CD8-positive, alpha-beta memory T cell (primary cell): ENCODE measurements at regions not wholly inside any gene's neighbourhood (a gene's known extent, or its start where the extent isn't known, plus 50 kb on each side); places are given as distances from the start of the nearest gene placed in this dataset.

Source experiments
- CTCF ChIA-PET: fragments of 350-600 bp; sonication (Branson Sonifier 250); formaldehyde crosslinking; loops from one replicate; lab custom pipeline; 2021; ENCODE audit warnings: antibody characterized with exemption; lab: Charles Lee
- POLR2A ChIA-PET: fragments of 350-600 bp; sonication (Branson Sonifier 250); formaldehyde crosslinking; loops from one replicate; lab custom pipeline; 2021; ENCODE audit warnings: antibody characterized with exemption; lab: Charles Lee
- DNase-seq, 5 donors: peaks; one replicate each; pipeline versions ENCODE4 v3.0.0 to v3.0.0-alpha.2; 2020 to 2022; ENCODE audit warnings: mixed read lengths in 1 of 5
- H3K27ac ChIP-seq: one replicate; pipeline ENCODE4 v1.7.0; 2013; ENCODE audit warnings: low read depth, mild to moderate bottlenecking, low read length, moderate library complexity
- H3K27me3 ChIP-seq: 2 replicates; pipeline ENCODE4 v1.7.0; 2013; ENCODE audit warnings: low read length, mild to moderate bottlenecking; ENCODE audit not compliant: insufficient read depth, poor library complexity, severe bottlenecking
- H3K36me3 ChIP-seq: 2 replicates; pipeline ENCODE4 v1.7.0; 2013; ENCODE audit warnings: mild to moderate bottlenecking, low read length, moderate library complexity; ENCODE audit not compliant: insufficient read depth
- H3K4me1 ChIP-seq: 2 replicates; pipeline ENCODE4 v1.7.0; 2013; ENCODE audit warnings: mild to moderate bottlenecking, low read length, moderate library complexity; ENCODE audit not compliant: insufficient read depth
- H3K4me3 ChIP-seq: 2 replicates; pipeline ENCODE4 v1.7.0; 2013; ENCODE audit warnings: mild to moderate bottlenecking, low read length
- H3K9me3 ChIP-seq: 2 replicates; pipeline ENCODE4 v1.7.0; 2013; ENCODE audit warnings: mild to moderate bottlenecking, low read length
- H3K27ac Mint-ChIP-seq, 8 donors: one replicate each; pipeline ENCODE4 v1.8.0; 2020 to 2021; ENCODE audit warnings: mixed read lengths in 8 of 8, mild to moderate bottlenecking in 6 of 8, inconsistent platforms in 3 of 8, moderate library complexity in 3 of 8
- H3K27me3 Mint-ChIP-seq, 2 donors: one replicate each; pipeline ENCODE4 v1.8.0; 2020 to 2021; ENCODE audit warnings: mixed read lengths in 2 of 2, mild to moderate bottlenecking in 1 of 2, moderate library complexity in 1 of 2
- H3K36me3 Mint-ChIP-seq, 3 donors: one replicate each; pipeline ENCODE4 v1.8.0; 2020 to 2021; ENCODE audit warnings: mixed read lengths in 3 of 3, inconsistent platforms in 1 of 3, mild to moderate bottlenecking in 1 of 3
- H3K4me1 Mint-ChIP-seq, 3 donors: one replicate each; pipeline ENCODE4 v1.8.0; 2020 to 2021; ENCODE audit warnings: mixed read lengths in 3 of 3, inconsistent platforms in 1 of 3, mild to moderate bottlenecking in 1 of 3
- H3K4me3 Mint-ChIP-seq, 7 donors: one replicate each; pipeline ENCODE4 v1.8.0; 2020 to 2021; ENCODE audit warnings: mixed read lengths in 7 of 7, mild to moderate bottlenecking in 6 of 7, moderate library complexity in 4 of 7, inconsistent platforms in 2 of 7
- H3K9me3 Mint-ChIP-seq, 5 donors: one replicate each; pipeline ENCODE4 v1.8.0; 2020 to 2022; ENCODE audit warnings: mixed read lengths in 5 of 5, mild to moderate bottlenecking in 3 of 5, moderate library complexity in 2 of 5, inconsistent platforms in 1 of 5

- H3K27ac ChIP-seq: no peak overlapping the region
- no peak for DNase-seq
- Mint-ChIP-seq H3K4me1 (no peaks in the 10 kb centered on the region), H3K4me3 (no peak overlapping the region), H3K9me3 (peaks cover 5 to 18% (median 8%) of the 10 kb centered on the region in 5 donors), H3K27me3 (no peaks in the 10 kb centered on the region), H3K27ac (no peak overlapping the region), H3K36me3 (no peaks in the 10 kb centered on the region)
- H3K36me3 ChIP-seq: no peaks in the 10 kb centered on the region
- no peaks in the 10 kb centered on the region for H3K9me3 ChIP-seq
- ChIA-PET POLR2A (no interaction called here), CTCF (no interaction called here)
- no peaks in the 10 kb centered on the region for H3K27me3 ChIP-seq
- H3K4me1 ChIP-seq: no peaks in the 10 kb centered on the region
- no peak overlapping the region for H3K4me3 ChIP-seq
Observed at GRCh38 chr10:52533986-52534385, 219.9 kb downstream of the DKK1 start.

GRCh38 chr10:52539463-52539862, 225.4 kb downstream of the DKK1 start:
- Histone ChIP-seq H3K4me3 (no peak overlapping the region), H3K36me3 (no peaks in the 10 kb centered on the region), H3K27ac (no peak overlapping the region), H3K4me1 (no peaks in the 10 kb centered on the region), H3K9me3 (no peaks in the 10 kb centered on the region), H3K27me3 (no peaks in the 10 kb centered on the region)
- H3K27me3 Mint-ChIP-seq: no peaks in the 10 kb centered on the region
- CTCF ChIA-PET: no interaction called here
- no peaks in the 10 kb centered on the region for H3K4me1 Mint-ChIP-seq
- H3K4me3 Mint-ChIP-seq: no peak overlapping the region
- peak overlapping the region in 1 of 8 donors; percentile 13 for H3K27ac Mint-ChIP-seq
- DNase-seq: no peak
- no peaks in the 10 kb centered on the region for H3K36me3 Mint-ChIP-seq
- peaks cover 3 to 18% (median 9%) of the 10 kb centered on the region in 5 donors for H3K9me3 Mint-ChIP-seq
- POLR2A ChIA-PET: no interaction called here

GRCh38 chr10:52540479-52540984, 226.5 kb downstream of the DKK1 start:
- Mint-ChIP-seq H3K36me3 (no peaks in the 10 kb centered on the region), H3K27me3 (no peaks in the 10 kb centered on the region), H3K4me1 (no peaks in the 10 kb centered on the region), H3K4me3 (no peak overlapping the region), H3K9me3 (peaks cover 4 to 24% (median 9%) of the 10 kb centered on the region in 5 donors), H3K27ac (no peak overlapping the region)
- Histone ChIP-seq H3K4me1 (no peaks in the 10 kb centered on the region), H3K27ac (no peak overlapping the region), H3K9me3 (no peaks in the 10 kb centered on the region), H3K36me3 (no peaks in the 10 kb centered on the region), H3K4me3 (no peak overlapping the region), H3K27me3 (no peaks in the 10 kb centered on the region)
- ChIA-PET POLR2A (no interaction called here), CTCF (no interaction called here)
- no peak for DNase-seq

- Mint-ChIP-seq H3K27ac (peak overlapping the region in 1 of 8 donors; percentile 39), H3K4me3 (no peak overlapping the region), H3K27me3 (no peaks in the 10 kb centered on the region), H3K4me1 (no peaks in the 10 kb centered on the region), H3K36me3 (no peaks in the 10 kb centered on the region), H3K9me3 (peaks cover 6 to 24% (median 12%) of the 10 kb centered on the region in 5 donors)
- ChIA-PET CTCF (no interaction called here), POLR2A (no interaction called here)
- no peaks in the 10 kb centered on the region for H3K9me3 ChIP-seq
- no peaks in the 10 kb centered on the region for H3K27me3 ChIP-seq
- H3K4me3 ChIP-seq: no peak overlapping the region
- no peak overlapping the region for H3K27ac ChIP-seq
- H3K36me3 ChIP-seq: no peaks in the 10 kb centered on the region
- H3K4me1 ChIP-seq: no peaks in the 10 kb centered on the region
- DNase-seq: no peak
Observed at GRCh38 chr10:52541006-52541473, 227.0 kb downstream of the DKK1 start.

- POLR2A ChIA-PET: no interaction called here
- Histone ChIP-seq H3K36me3 (no peaks in the 10 kb centered on the region), H3K4me1 (no peaks in the 10 kb centered on the region), H3K9me3 (no peaks in the 10 kb centered on the region), H3K27ac (no peak overlapping the region), H3K4me3 (no peak overlapping the region), H3K27me3 (no peaks in the 10 kb centered on the region)
- no peaks in the 10 kb centered on the region for H3K27me3 Mint-ChIP-seq
- no peaks in the 10 kb centered on the region for H3K4me1 Mint-ChIP-seq
- H3K4me3 Mint-ChIP-seq: no peak overlapping the region
- H3K27ac Mint-ChIP-seq: no peak overlapping the region
- peaks cover 7 to 18% (median 16%) of the 10 kb centered on the region in 5 donors for H3K9me3 Mint-ChIP-seq
- DNase-seq: no peak
- CTCF ChIA-PET: no interaction called here
- H3K36me3 Mint-ChIP-seq: no peaks in the 10 kb centered on the region
Observed at GRCh38 chr10:52542906-52543305, 228.8 kb downstream of the DKK1 start.

GRCh38 chr10:52551046-52551445, 221.5 kb downstream of the MBL2 start:
- H3K27me3 ChIP-seq: no peaks in the 10 kb centered on the region
- H3K27me3 Mint-ChIP-seq: no peaks in the 10 kb centered on the region
- no peaks in the 10 kb centered on the region for H3K36me3 Mint-ChIP-seq
- no peaks in the 10 kb centered on the region for H3K36me3 ChIP-seq
- no peak for DNase-seq
- no peak overlapping the region for H3K27ac Mint-ChIP-seq
- CTCF ChIA-PET: no interaction called here
- POLR2A ChIA-PET: no interaction called here
- peaks cover 7 to 35% (median 7%) of the 10 kb centered on the region in 5 donors for H3K9me3 Mint-ChIP-seq
- no peaks in the 10 kb centered on the region for H3K4me1 Mint-ChIP-seq
- no peak overlapping the region for H3K27ac ChIP-seq
- no peak overlapping the region for H3K4me3 Mint-ChIP-seq
- H3K4me1 ChIP-seq: no peaks in the 10 kb centered on the region
- H3K9me3 ChIP-seq: no peaks in the 10 kb centered on the region
- no peak overlapping the region for H3K4me3 ChIP-seq

GRCh38 chr10:52558090-52558489, 214.5 kb downstream of the MBL2 start:
- DNase-seq: no peak
- peaks cover 3 to 37% (median 9%) of the 10 kb centered on the region in 5 donors for H3K9me3 Mint-ChIP-seq
- ChIA-PET POLR2A (no interaction called here), CTCF (no interaction called here)
- H3K4me3 Mint-ChIP-seq: no peak overlapping the region
- no peaks in the 10 kb centered on the region for H3K9me3 ChIP-seq
- no peaks in the 10 kb centered on the region for H3K36me3 ChIP-seq
- H3K27me3 Mint-ChIP-seq: no peaks in the 10 kb centered on the region
- H3K4me1 Mint-ChIP-seq: no peaks in the 10 kb centered on the region
- H3K27ac Mint-ChIP-seq: no peak overlapping the region
- H3K4me3 ChIP-seq: no peak overlapping the region
- H3K27ac ChIP-seq: no peak overlapping the region
- H3K27me3 ChIP-seq: no peaks in the 10 kb centered on the region
- no peaks in the 10 kb centered on the region for H3K36me3 Mint-ChIP-seq
- no peaks in the 10 kb centered on the region for H3K4me1 ChIP-seq

GRCh38 chr10:52561322-52561721, 211.3 kb downstream of the MBL2 start:
- no peaks in the 10 kb centered on the region for H3K36me3 Mint-ChIP-seq
- H3K27me3 ChIP-seq: no peaks in the 10 kb centered on the region
- H3K27ac ChIP-seq: no peak overlapping the region
- no peak for DNase-seq
- ChIA-PET POLR2A (no interaction called here), CTCF (no interaction called here)
- H3K4me1 ChIP-seq: no peaks in the 10 kb centered on the region
- no peaks in the 10 kb centered on the region for H3K4me1 Mint-ChIP-seq
- no peaks in the 10 kb centered on the region for H3K36me3 ChIP-seq
- no peak overlapping the region for H3K27ac Mint-ChIP-seq
- H3K4me3 ChIP-seq: no peak overlapping the region
- H3K9me3 Mint-ChIP-seq: peaks cover 0 to 23% (median 11%) of the 10 kb centered on the region in 5 donors
- no peaks in the 10 kb centered on the region for H3K27me3 Mint-ChIP-seq
- H3K9me3 ChIP-seq: no peaks in the 10 kb centered on the region
- no peak overlapping the region for H3K4me3 Mint-ChIP-seq
